Panc1 (cell line): ENCODE measurements at regions not wholly inside any gene's neighbourhood (a gene's known extent, or its start where the extent isn't known, plus 50 kb on each side); places are given as distances from the start of the nearest gene placed in this dataset.

Experiments
- ATAC-seq: fragments of 200-7000 bp; cut with Tn5 transposase; 2 replicates; pipeline ENCODE4 v1.9.1; 2020; ENCODE audit warnings: mild to moderate bottlenecking, moderate library complexity
- BruUV-seq: library from RNA; stranded (reverse); fragments of 400-500 nt; replicated peaks from 2 replicates; lab custom pipeline; 2021; lab: Mats Ljungman, UMichigan
- CTCF ChIA-PET: fragments of 300-600 bp; sonication (Branson Sonifier 250); formaldehyde crosslinking; loops from one replicate; lab custom pipeline; 2022; ENCODE audit warnings: antibody characterized with exemption; lab: Charles Lee
- POLR2A ChIA-PET: fragments of 300-600 bp; sonication (Branson Sonifier 250); formaldehyde crosslinking; loops from one replicate; lab custom pipeline; 2022; ENCODE audit warnings: antibody characterized with exemption; lab: Charles Lee
- DNase-seq: peaks from one replicate; pipeline ENCODE4 v3.0.0-alpha.2; 2010; ENCODE audit warnings: low read depth, low spot score
- H3K27ac ChIP-seq: 2 replicates; pipeline ENCODE4 v1.5.1; 2011; ENCODE audit warnings: mild to moderate bottlenecking, low read length, inconsistent platforms
- H3K27me3 ChIP-seq: fragments of 200-500 bp; sonication (Bioruptor generic); 2 replicates; pipeline ENCODE4 v1.6.0; 2014; ENCODE audit warnings: low read length, inconsistent platforms; ENCODE audit not compliant: control insufficient read depth, insufficient read depth
- H3K36me3 ChIP-seq: fragments of 200-500 bp; sonication (Bioruptor generic); 2 replicates; pipeline ENCODE4 v1.5.1; 2014; ENCODE audit warnings: inconsistent platforms, mild to moderate bottlenecking, low read length, moderate library complexity; ENCODE audit not compliant: control insufficient read depth, insufficient read depth
- H3K4me1 ChIP-seq: 2 replicates; pipeline ENCODE4 v1.5.1; 2011; ENCODE audit warnings: inconsistent platforms, mild to moderate bottlenecking, low read length, moderate library complexity; ENCODE audit not compliant: control insufficient read depth, insufficient read depth
- H3K4me3 ChIP-seq, 2 experiments: 2 replicates each; pipeline ENCODE4 v1.5.1; 2011 to 2012; ENCODE audit warnings: low read depth in 2 of 2, low read length in 2 of 2, mild to moderate bottlenecking in 2 of 2, inconsistent platforms in 1 of 2, moderate library complexity in 1 of 2
- H3K9me3 ChIP-seq: fragments of 200-500 bp; sonication (Bioruptor generic); 2 replicates; pipeline ENCODE4 v1.5.1; 2014; ENCODE audit warnings: low read depth, mild to moderate bottlenecking, inconsistent platforms, low read length, moderate library complexity; ENCODE audit not compliant: control insufficient read depth, insufficient read depth
- CTCF ChIP-seq: fragments of 450-650 bp; IDR thresholded peaks from 2 replicates; pipeline ENCODE4 v1.5.1; 2017; ENCODE audit warnings: mild to moderate bottlenecking
- POLR2AphosphoS5 ChIP-seq: IDR thresholded peaks from 2 replicates; pipeline ENCODE4 v1.6.1; 2012; ENCODE audit warnings: mild to moderate bottlenecking, low read depth, low read length, moderate library complexity
- REST ChIP-seq, 2 experiments: IDR thresholded peaks; 2 replicates each; pipeline ENCODE4 v1.6.1; 2011 to 2012; ENCODE audit warnings: low read depth in 2 of 2, control low read depth in 1 of 2, low read length in 1 of 2, mild to moderate bottlenecking in 1 of 2, moderate library complexity in 1 of 2; ENCODE audit not compliant: insufficient read depth in 1 of 2
- SIN3A ChIP-seq: IDR thresholded peaks from 2 replicates; pipeline ENCODE4 v1.6.1; 2012; ENCODE audit warnings: low read depth, mild to moderate bottlenecking, low read length, moderate library complexity, borderline replicate concordance; ENCODE audit not compliant: insufficient read depth
- TCF7L2 ChIP-seq: IDR thresholded peaks from 2 replicates; pipeline ENCODE4 v1.6.1; 2011; ENCODE audit warnings: mild to moderate bottlenecking, low read depth, low read length, inconsistent platforms
- in situ Hi-C: cut with HindIII; loops from 2 replicates; pipeline ENCODE4 v1.10.0; 2016; ENCODE audit warnings: low sequenced_read_pairs, low pct_unique_long_range_greater_than_20kb
- intact Hi-C: fragments of 100-400 bp; cut with micrococcal nuclease; formaldehyde crosslinking; loops from one replicate; pipeline ENCODE4 v1.10.0; 2022; ENCODE audit not compliant: unreplicated experiment

- Histone ChIP-seq H3K36me3 (no peaks in the 10 kb centered on the region), H3K4me3 (no peak overlapping the region), H3K9me3 (no peaks in the 10 kb centered on the region), H3K27ac (no peak overlapping the region), H3K27me3 (peaks cover 20% of the 10 kb centered on the region), H3K4me1 (no peaks in the 10 kb centered on the region)
- DNase-seq (no peak), ATAC-seq (peak; percentile 58; the same call in 1 of the 2 replicates)
- intact Hi-C loops (no loop called here), in situ Hi-C loops (no loop called here)
- no peak for TF ChIP-seq SIN3A
- no peak for TF ChIP-seq REST (IDR thresholded peaks at IDR 0.05; ENCODE audit: insufficient read depth in 1 of 2, low read depth in 2 of 2, low read length in 1 of 2)
- no peak for TF ChIP-seq CTCF
- no peak for TF ChIP-seq TCF7L2
- no peak for TF ChIP-seq POLR2AphosphoS5
- POLR2A ChIA-PET: no interaction called here
- BruUV-seq: no TSS peak
- CTCF ChIA-PET: no interaction called here
Observed at GRCh38 chr1:38578271-38578951, 281.2 kb downstream of the RRAGC start.

- DNase-seq (no peak), ATAC-seq (no peak)
- Histone ChIP-seq H3K4me3 (no peak overlapping the region), H3K27ac (no peak overlapping the region), H3K27me3 (peaks cover 20% of the 10 kb centered on the region), H3K9me3 (no peaks in the 10 kb centered on the region), H3K4me1 (no peaks in the 10 kb centered on the region), H3K36me3 (no peaks in the 10 kb centered on the region)
- POLR2A ChIA-PET: no interaction called here
- no peak for TF ChIP-seq TCF7L2
- no peak for TF ChIP-seq SIN3A
- no peak for TF ChIP-seq POLR2AphosphoS5
- TF ChIP-seq REST (IDR thresholded peaks at IDR 0.05; ENCODE audit: insufficient read depth in 1 of 2, low read depth in 2 of 2, low read length in 1 of 2): no peak
- TF ChIP-seq CTCF: no peak
- CTCF ChIA-PET: no interaction called here
- no TSS peak for BruUV-seq
- in situ Hi-C loops: no loop called here
- intact Hi-C loops: no loop called here
Observed at GRCh38 chr1:38577937-38578270, 281.7 kb downstream of the RRAGC start.
